Uterus (tissue), 2 donors: ENCODE measurements at regions not wholly inside any gene's neighbourhood (a gene's known extent, or its start where the extent isn't known, plus 50 kb on each side); places are given as distances from the start of the nearest gene placed in this dataset.

Experiments used
- POLR2A ChIP-seq, 2 donors: fragments of 450-650 bp; IDR thresholded peaks; one replicate each; pipeline ENCODE4 v1.6.1; 2016; ENCODE audit warnings: antibody characterized with exemption in 2 of 2, mild to moderate bottlenecking in 1 of 2, moderate library complexity in 1 of 2
- TF ChIP-seq, protein P1 (sequence below), 4 experiments: fragments of 200-600 bp in 2 of 4; fragments of 450-650 bp in 2 of 4; sonication (generic) in 2 of 4; IDR thresholded peaks; one replicate each; pipeline ENCODE4 v1.5.1; 2016 to 2019; ENCODE audit warnings: antibody characterized with exemption in 4 of 4, mild to moderate bottlenecking in 2 of 4, moderate library complexity in 1 of 4

GRCh38 chr5:117065800-117066199, 491.2 kb upstream of the SEMA6A start:
- TF ChIP-seq, protein P1, sequence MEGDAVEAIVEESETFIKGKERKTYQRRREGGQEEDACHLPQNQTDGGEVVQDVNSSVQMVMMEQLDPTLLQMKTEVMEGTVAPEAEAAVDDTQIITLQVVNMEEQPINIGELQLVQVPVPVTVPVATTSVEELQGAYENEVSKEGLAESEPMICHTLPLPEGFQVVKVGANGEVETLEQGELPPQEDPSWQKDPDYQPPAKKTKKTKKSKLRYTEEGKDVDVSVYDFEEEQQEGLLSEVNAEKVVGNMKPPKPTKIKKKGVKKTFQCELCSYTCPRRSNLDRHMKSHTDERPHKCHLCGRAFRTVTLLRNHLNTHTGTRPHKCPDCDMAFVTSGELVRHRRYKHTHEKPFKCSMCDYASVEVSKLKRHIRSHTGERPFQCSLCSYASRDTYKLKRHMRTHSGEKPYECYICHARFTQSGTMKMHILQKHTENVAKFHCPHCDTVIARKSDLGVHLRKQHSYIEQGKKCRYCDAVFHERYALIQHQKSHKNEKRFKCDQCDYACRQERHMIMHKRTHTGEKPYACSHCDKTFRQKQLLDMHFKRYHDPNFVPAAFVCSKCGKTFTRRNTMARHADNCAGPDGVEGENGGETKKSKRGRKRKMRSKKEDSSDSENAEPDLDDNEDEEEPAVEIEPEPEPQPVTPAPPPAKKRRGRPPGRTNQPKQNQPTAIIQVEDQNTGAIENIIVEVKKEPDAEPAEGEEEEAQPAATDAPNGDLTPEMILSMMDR (IDR thresholded peaks at IDR 0.05) = no peak
- TF ChIP-seq POLR2A (IDR thresholded peaks at IDR 0.05) = no peak
